ENCODE measurements at regions not wholly inside any gene's neighbourhood (a gene's known extent, or its start where the extent isn't known, plus 50 kb on each side); places are given as distances from the start of the nearest gene placed in this dataset.

GRCh38 chr2:192993059-192993458 lies 798.3 kb upstream of the TMEFF2 start:
- intact Hi-C loops (cut with DNase I; ENCODE audit: low total_unique reads), result no loop called here
- TF ChIP-seq POLR2A (IDR thresholded peaks at IDR 0.05) (no peak), CTCF (IDR thresholded peaks at IDR 0.05) (no peak), POLR2AphosphoS5 (IDR thresholded peaks at IDR 0.05) (no peak)
- H3K27ac ChIP-seq, result no peak overlapping the region
- H3K27me3 ChIP-seq, result no peaks in the 10 kb centered on the region
- no peaks in the 10 kb centered on the region for H3K4me1 ChIP-seq
- peaks cover 0 to 3% of the 10 kb centered on the region in 2 donors for H3K9me3 ChIP-seq
- H3K4me3 ChIP-seq, result no peak overlapping the region
- DNase-seq (ENCODE audit: low spot score in 2 of 2), result no peak
- H3K36me3 ChIP-seq, result no peaks in the 10 kb centered on the region

GRCh38 chr2:192983173-192983572 lies 788.4 kb upstream of the TMEFF2 start:
- no peak for TF ChIP-seq POLR2A (IDR thresholded peaks at IDR 0.05)
- no peak for TF ChIP-seq POLR2AphosphoS5 (IDR thresholded peaks at IDR 0.05)
- TF ChIP-seq CTCF (IDR thresholded peaks at IDR 0.05), result no peak
- H3K27ac ChIP-seq, result no peak overlapping the region
- H3K9me3 ChIP-seq, result no peaks in the 10 kb centered on the region
- H3K36me3 ChIP-seq, result no peaks in the 10 kb centered on the region
- H3K4me3 ChIP-seq, result no peak overlapping the region
- DNase-seq (ENCODE audit: low spot score in 2 of 2), result no peak
- no peaks in the 10 kb centered on the region for H3K4me1 ChIP-seq
- intact Hi-C loops (cut with DNase I; ENCODE audit: low total_unique reads), result no loop called here
- H3K27me3 ChIP-seq, result no peaks in the 10 kb centered on the region

- Histone ChIP-seq H3K4me1 (no peaks in the 10 kb centered on the region), H3K4me3 (no peak overlapping the region), H3K27ac (no peak overlapping the region), H3K27me3 (no peaks in the 10 kb centered on the region), H3K36me3 (no peaks in the 10 kb centered on the region), H3K9me3 (no peaks in the 10 kb centered on the region)
- TF ChIP-seq POLR2AphosphoS5 (IDR thresholded peaks at IDR 0.05) (no peak), POLR2A (IDR thresholded peaks at IDR 0.05) (no peak), CTCF (IDR thresholded peaks at IDR 0.05) (no peak)
- intact Hi-C loops (cut with DNase I; ENCODE audit: low total_unique reads), result no loop called here
- DNase-seq (ENCODE audit: low spot score in 2 of 2), result no peak
Measured at GRCh38 chr2:192978395-192978794, 783.7 kb upstream of the TMEFF2 start.

GRCh38 chr2:192971981-192972380 lies 777.2 kb upstream of the TMEFF2 start:
- Histone ChIP-seq H3K4me3 (no peak overlapping the region), H3K27ac (no peak overlapping the region), H3K36me3 (no peaks in the 10 kb centered on the region), H3K4me1 (no peaks in the 10 kb centered on the region), H3K27me3 (no peaks in the 10 kb centered on the region), H3K9me3 (no peaks in the 10 kb centered on the region)
- intact Hi-C loops (cut with DNase I; ENCODE audit: low total_unique reads), result no loop called here
- TF ChIP-seq CTCF (IDR thresholded peaks at IDR 0.05) (no peak), POLR2AphosphoS5 (IDR thresholded peaks at IDR 0.05) (no peak), POLR2A (IDR thresholded peaks at IDR 0.05) (no peak)
- no peak for DNase-seq (ENCODE audit: low spot score in 2 of 2)

- no peaks in the 10 kb centered on the region for H3K9me3 ChIP-seq
- TF ChIP-seq CTCF (IDR thresholded peaks at IDR 0.05), result no peak
- no peak for TF ChIP-seq POLR2A (IDR thresholded peaks at IDR 0.05)
- no peak for TF ChIP-seq POLR2AphosphoS5 (IDR thresholded peaks at IDR 0.05)
- no peak overlapping the region for H3K4me3 ChIP-seq
- no peaks in the 10 kb centered on the region for H3K27me3 ChIP-seq
- no peak for DNase-seq (ENCODE audit: low spot score in 2 of 2)
- no peaks in the 10 kb centered on the region for H3K36me3 ChIP-seq
- intact Hi-C loops (cut with DNase I; ENCODE audit: low total_unique reads), result no loop called here
- H3K4me1 ChIP-seq, result no peaks in the 10 kb centered on the region
- H3K27ac ChIP-seq, result no peak overlapping the region
Measured at GRCh38 chr2:192969055-192969454, 774.3 kb upstream of the TMEFF2 start.

Data from breast epithelium (tissue), 4 donors.